B cell (primary cell): ENCODE measurements at regions not wholly inside any gene's neighbourhood (a gene's known extent, or its start where the extent isn't known, plus 50 kb on each side); places are given as distances from the start of the nearest gene placed in this dataset.

Experiments
- ATAC-seq: fragments of 200-7000 bp; cut with Tn5 transposase; one replicate; pipeline ENCODE4 v1.10.0; 2021; ENCODE audit warnings: low read depth, mild to moderate bottlenecking, moderate number of reproducible peaks, moderate library complexity
- CTCF ChIA-PET: fragments of 350-600 bp; sonication (Branson Sonifier 250); formaldehyde crosslinking; loops from one replicate; lab custom pipeline; 2021; ENCODE audit warnings: antibody characterized with exemption, inconsistent platforms; lab: Charles Lee
- POLR2A ChIA-PET: fragments of 350-600 bp; sonication (Branson Sonifier 250); formaldehyde crosslinking; loops from one replicate; lab custom pipeline; 2021; ENCODE audit warnings: antibody characterized with exemption; lab: Charles Lee
- DNase-seq: peaks from one replicate; pipeline ENCODE4 v3.0.0; 2013
- H2AFZ ChIP-seq: 2 replicates; pipeline ENCODE4 v1.6.1; 2012; ENCODE audit warnings: mild to moderate bottlenecking, low read depth, low read length; ENCODE audit not compliant: insufficient read depth, poor library complexity, severe bottlenecking
- H3K27ac ChIP-seq, 2 donors: 1 replicate in 1 of 2; 2 replicates in 1 of 2; pipeline ENCODE4 v1.5.1; 2012 to 2013; ENCODE audit warnings: low read length in 2 of 2, mild to moderate bottlenecking in 2 of 2, moderate library complexity in 1 of 2
- H3K27me3 ChIP-seq, 4 experiments: fragments of 200-600 bp in 1 of 4; sonication (generic) in 1 of 4; replicated peaks in 1 of 4; 1 replicate in 2 of 4; 2 replicates in 2 of 4; pipeline versions ENCODE4 v1.6.1 to v1.7.0; 2013 to 2016; ENCODE audit warnings: low read length in 3 of 4, mild to moderate bottlenecking in 2 of 4, mixed read lengths in 1 of 4, moderate library complexity in 1 of 4; ENCODE audit not compliant: insufficient read depth in 4 of 4, control insufficient read depth in 3 of 4; ENCODE audit errors: control extremely low read depth in 1 of 4
- H3K36me3 ChIP-seq, 2 experiments: replicated peaks in 1 of 2; 1 replicate in 1 of 2; 2 replicates in 1 of 2; pipeline versions ENCODE4 v1.6.1 to v1.7.1; 2013; ENCODE audit warnings: low read length in 1 of 2; ENCODE audit not compliant: insufficient read depth in 2 of 2, control insufficient read depth in 1 of 2; ENCODE audit errors: control extremely low read depth in 1 of 2, extremely low read depth in 1 of 2
- H3K4me1 ChIP-seq, 2 donors: fragments of 200-600 bp in 1 of 2; sonication (generic) in 1 of 2; 1 replicate in 1 of 2; 2 replicates in 1 of 2; pipeline versions ENCODE4 v1.5.1 to v1.6.1; 2013 to 2017; ENCODE audit warnings: low read length in 2 of 2; ENCODE audit not compliant: control insufficient read depth in 2 of 2, insufficient read depth in 2 of 2
- H3K4me2 ChIP-seq: replicated peaks from 2 replicates; pipeline ENCODE3; 2012; ENCODE audit warnings: mild to moderate bottlenecking, low read depth, low read length; ENCODE audit not compliant: poor library complexity, severe bottlenecking
- H3K4me3 ChIP-seq, 5 experiments: fragments of 200-600 bp in 1 of 5; sonication (generic) in 1 of 5; 1 replicate in 3 of 5; 2 replicates in 2 of 5; pipeline versions ENCODE4 v1.5.1 to v1.7.0; 2011 to 2016; ENCODE audit warnings: low read length in 4 of 5, mild to moderate bottlenecking in 4 of 5, low read depth in 2 of 5, control low read depth in 1 of 5, moderate library complexity in 1 of 5; ENCODE audit not compliant: insufficient read depth in 1 of 5; ENCODE audit errors: control extremely low read depth in 1 of 5, extremely low read depth in 1 of 5
- H3K79me2 ChIP-seq: fragments of 200-600 bp; sonication (generic); one replicate; pipeline ENCODE4 v1.6.0; 2016; ENCODE audit warnings: low read length; ENCODE audit not compliant: control insufficient read depth, insufficient read depth
- H3K9ac ChIP-seq: fragments of 200-600 bp; sonication (generic); 2 replicates; pipeline ENCODE4 v1.6.1; 2017; ENCODE audit warnings: mild to moderate bottlenecking, low read length, moderate library complexity
- H3K9me3 ChIP-seq, 3 donors: one replicate each; pipeline versions ENCODE4 v1.6.1 to v1.7.1; 2013; ENCODE audit warnings: low read length in 2 of 3; ENCODE audit not compliant: control insufficient read depth in 2 of 3, insufficient read depth in 1 of 3; ENCODE audit errors: control extremely low read depth in 1 of 3
- H4K20me1 ChIP-seq: 2 replicates; pipeline ENCODE4 v1.6.0; 2012; ENCODE audit warnings: mild to moderate bottlenecking, low read length; ENCODE audit not compliant: insufficient read depth, control insufficient read depth, poor library complexity, severe bottlenecking
- H3K27ac Mint-ChIP-seq: one replicate; pipeline ENCODE4 v1.8.0; 2021; ENCODE audit warnings: mixed read lengths
- H3K27me3 Mint-ChIP-seq: one replicate; pipeline ENCODE4 v1.8.0; 2021; ENCODE audit warnings: mixed read lengths
- H3K4me1 Mint-ChIP-seq: one replicate; pipeline ENCODE4 v1.8.0; 2021; ENCODE audit warnings: mixed read lengths
- H3K4me3 Mint-ChIP-seq: one replicate; pipeline ENCODE4 v1.8.0; 2021; ENCODE audit warnings: mixed read lengths
- H3K9me3 Mint-ChIP-seq: one replicate; pipeline ENCODE4 v1.8.0; 2022; ENCODE audit warnings: mixed read lengths; ENCODE audit not compliant: insufficient read depth
- CTCF ChIP-seq: fragments of 200-600 bp; IDR thresholded peaks from one replicate; pipeline ENCODE4 v1.8.0; 2022; ENCODE audit warnings: antibody characterized with exemption, mild to moderate bottlenecking
- EZH2 ChIP-seq: IDR thresholded peaks from 2 replicates; pipeline ENCODE4 v1.6.1; 2012; ENCODE audit warnings: borderline replicate concordance, low read depth, mild to moderate bottlenecking, moderate library complexity, low read length; ENCODE audit not compliant: insufficient read depth, poor library complexity, severe bottlenecking
- WGBS: methylation state at CpG from one replicate; pipeline ENCODE4 v1.1.5; 2013; ENCODE audit warnings: missing lambda C conversion rate; ENCODE audit not compliant: insufficient coverage; 5-methylcytosine and 5-hydroxymethylcytosine counted together
- intact Hi-C: fragments of 100-400 bp; cut with micrococcal nuclease; formaldehyde crosslinking; loops from one replicate; pipeline ENCODE4 v1.10.0; 2022

GRCh38 chr2:75810611-75811330 lies 100.1 kb upstream of the GCFC2 start:
- H3K4me1 Mint-ChIP-seq, result no peaks in the 10 kb centered on the region
- Histone ChIP-seq H3K9ac (no peak overlapping the region), H3K36me3 (no peaks in the 10 kb centered on the region), H3K27ac (no peak overlapping the region), H2AFZ (no peak overlapping the region), H3K4me1 (no peaks in the 10 kb centered on the region), H3K27me3 (no peaks in the 10 kb centered on the region), H4K20me1 (no peaks in the 10 kb centered on the region), H3K9me3 (no peaks in the 10 kb centered on the region), H3K4me2 (no peak overlapping the region), H3K4me3 (no peak overlapping the region), H3K79me2 (no peaks in the 10 kb centered on the region)
- DNase-seq, result no peak
- no peaks in the 10 kb centered on the region for H3K27me3 Mint-ChIP-seq
- intact Hi-C loops, result no loop called here
- H3K4me3 Mint-ChIP-seq, result no peak overlapping the region
- ChIA-PET CTCF (interaction anchor here (0.7 kb wide), 1 partner anchor 10 kb away, joined by 3 read pairs; no protein-coding TSS in a partner anchor), POLR2A (no interaction called here)
- H3K27ac Mint-ChIP-seq, result no peak overlapping the region
- TF ChIP-seq EZH2, result no peak
- no peak for TF ChIP-seq CTCF
- no peak for ATAC-seq
- 97% methylated on average over 3 of the region's 6 CpGs for WGBS
- no peaks in the 10 kb centered on the region for H3K9me3 Mint-ChIP-seq

DNA sequence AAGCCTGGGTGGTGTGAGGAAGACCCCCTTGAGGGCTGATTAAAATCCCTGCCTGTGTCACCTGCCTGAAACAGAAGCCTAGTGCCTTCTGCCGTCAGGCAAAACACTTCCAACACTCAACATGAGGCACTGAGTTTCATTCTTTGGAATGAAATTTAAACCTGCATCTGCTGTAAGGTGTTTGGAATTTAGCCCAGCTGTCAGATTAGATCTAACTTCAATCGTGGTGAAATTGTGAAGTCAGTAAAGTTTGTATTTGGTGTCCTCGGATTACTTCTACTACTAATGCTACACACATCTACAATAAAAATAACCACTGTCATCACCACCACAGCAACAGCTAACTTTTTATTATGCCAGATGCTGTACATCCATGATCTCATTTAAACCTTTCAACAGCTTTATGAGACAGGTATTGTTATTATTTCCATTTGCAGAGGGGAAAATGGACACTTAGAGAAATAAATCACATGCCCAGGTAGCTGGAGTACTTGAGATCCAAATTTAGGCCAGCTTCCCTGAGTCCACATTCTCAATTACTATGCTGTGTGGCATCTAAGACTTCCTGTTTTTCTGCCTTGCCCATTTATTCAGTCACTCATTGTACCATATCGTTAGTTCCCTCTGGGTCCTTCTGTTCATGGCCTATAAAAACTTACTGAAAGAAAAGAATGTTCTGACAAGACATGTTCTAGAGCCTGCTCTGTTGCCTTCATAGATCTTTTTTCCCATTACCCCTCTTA lies 98.2 kb upstream of the GCFC2 start:
- H3K4me3 ChIP-seq, result no peak overlapping the region
- Mint-ChIP-seq H3K4me1 (no peaks in the 10 kb centered on the region), H3K9me3 (no peaks in the 10 kb centered on the region), H3K27me3 (no peaks in the 10 kb centered on the region), H3K4me3 (no peak overlapping the region), H3K27ac (no peak overlapping the region)
- H3K27ac ChIP-seq, result no peak overlapping the region
- no peak overlapping the region for H2AFZ ChIP-seq
- H3K4me1 ChIP-seq, result no peaks in the 10 kb centered on the region
- H3K79me2 ChIP-seq, result no peaks in the 10 kb centered on the region
- ATAC-seq (no peak), DNase-seq (no peak)
- TF ChIP-seq CTCF (no peak), EZH2 (no peak)
- WGBS, result no CpG with 5 or more reads among the region's 4 CpGs
- H4K20me1 ChIP-seq, result no peaks in the 10 kb centered on the region
- H3K27me3 ChIP-seq, result no peaks in the 10 kb centered on the region
- POLR2A ChIA-PET, result no interaction called here
- H3K9me3 ChIP-seq, result no peaks in the 10 kb centered on the region
- no peak overlapping the region for H3K9ac ChIP-seq
- CTCF ChIA-PET, result no interaction called here
- no peak overlapping the region for H3K4me2 ChIP-seq
- H3K36me3 ChIP-seq, result no peaks in the 10 kb centered on the region
- intact Hi-C loops, result no loop called here
